Muscle of arm (tissue), 1 donor: ENCODE measurements at regions not wholly inside any gene's neighbourhood (a gene's known extent, or its start where the extent isn't known, plus 50 kb on each side); places are given as distances from the start of the nearest gene placed in this dataset.
A peak's percentile ranks its signal among the peaks of the same experiment; 100 is the strongest.
"Not testable (repeated sequence)": the region's sequence is repeated elsewhere in the genome, so short reads cannot be mapped to it uniquely, and the experiment has no call there.

Experiments
- DNase-seq: peaks from one replicate; pipeline ENCODE4 v3.0.0-alpha.2; 2013

DNA sequence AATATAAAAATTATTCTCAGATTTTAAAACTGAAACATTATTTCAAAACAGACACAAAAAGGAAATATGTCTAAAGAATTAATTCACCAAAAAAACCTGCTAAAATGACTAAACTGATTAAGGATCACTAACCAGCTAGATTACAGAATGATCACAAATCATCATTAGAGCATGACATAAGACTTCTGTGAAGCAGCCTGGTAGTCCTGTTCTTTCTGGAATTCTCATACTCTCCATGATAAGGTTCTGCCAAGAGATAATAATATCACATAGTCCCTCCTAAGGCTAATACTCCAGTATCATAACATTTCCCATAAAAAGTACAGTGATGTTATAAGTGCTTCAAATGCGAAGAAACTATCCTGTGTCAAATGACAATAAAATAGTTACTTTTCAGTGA lies 1814.9 kb downstream of the SLITRK5 start:
- no peak for DNase-seq

DNA sequence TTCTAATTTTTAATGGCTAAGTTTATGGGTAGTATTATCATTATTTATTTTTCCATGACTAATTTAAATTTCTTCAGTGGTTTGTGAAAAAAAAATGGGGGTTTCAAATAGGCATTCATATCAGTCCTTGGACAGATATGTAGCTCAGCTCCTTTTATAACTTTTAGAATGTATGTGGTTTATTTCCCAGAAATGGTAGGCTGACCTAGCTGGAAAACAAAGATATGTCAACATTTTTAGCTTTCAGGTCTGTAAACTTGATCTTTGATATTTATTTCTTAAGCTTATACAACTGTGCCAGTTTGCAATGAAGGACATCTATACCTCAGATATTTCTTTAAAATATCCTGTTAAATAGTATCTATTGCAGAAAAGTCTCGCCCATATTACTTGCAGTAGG lies 1815.5 kb downstream of the SLITRK5 start:
- no peak for DNase-seq

DNA sequence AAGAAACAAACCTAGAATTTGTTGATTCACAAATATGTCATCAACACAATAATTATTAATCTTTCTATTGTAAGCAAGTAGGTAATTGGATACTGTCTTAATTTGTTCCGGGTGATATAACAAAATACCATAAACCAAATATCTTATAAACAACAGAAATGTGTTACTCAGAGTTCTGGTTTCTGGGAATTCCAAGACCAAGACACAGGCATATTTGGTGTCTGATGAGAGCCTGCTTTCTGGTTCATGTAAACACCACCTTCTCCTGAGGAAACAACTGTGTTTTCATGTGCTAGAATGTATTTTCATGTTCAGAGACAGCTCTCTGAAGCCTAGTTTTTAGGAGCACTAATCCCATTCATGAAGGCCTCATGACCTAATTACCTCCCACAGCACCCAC lies 1819.5 kb downstream of the SLITRK5 start:
- no peak for DNase-seq

DNA sequence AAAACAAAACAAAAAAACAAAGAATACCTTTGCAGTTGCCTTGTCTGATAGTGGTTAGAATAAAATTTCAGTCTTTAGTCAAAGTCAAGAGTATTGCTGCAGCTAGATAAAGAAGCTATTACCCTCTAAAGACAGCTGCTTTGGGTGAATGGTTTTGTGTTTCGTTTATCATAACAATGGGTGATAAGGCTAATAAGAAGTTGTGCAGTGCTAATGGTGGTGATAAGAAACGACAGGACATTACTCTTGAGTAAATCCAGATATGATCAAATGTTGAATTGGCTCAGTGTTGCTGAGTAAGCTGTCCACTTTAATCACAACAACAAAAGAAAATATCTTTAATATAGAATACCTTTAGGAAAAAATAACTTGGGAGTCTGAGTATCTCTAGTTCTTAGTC lies 1825.3 kb downstream of the SLITRK5 start:
- DNase-seq = no peak

DNA sequence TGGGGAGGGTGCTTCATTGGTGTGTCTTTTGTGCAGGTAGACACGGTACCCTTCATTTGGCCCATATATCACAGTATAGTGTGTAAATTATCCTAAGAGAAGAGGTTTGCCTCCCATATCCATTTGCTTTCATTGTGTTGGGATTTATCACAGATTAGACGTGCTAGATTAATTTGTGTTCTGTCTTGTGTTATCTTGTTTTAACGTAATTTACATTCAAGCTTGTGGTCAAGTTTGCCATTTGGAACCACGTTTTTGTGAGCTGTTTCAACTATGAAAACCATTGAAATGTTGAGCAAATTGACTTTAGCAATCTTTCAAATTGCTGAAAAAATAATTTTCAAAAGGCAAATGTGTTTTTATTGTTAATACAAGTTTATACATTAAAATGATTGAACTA lies 1826.5 kb downstream of the SLITRK5 start:
- DNase-seq = no peak

DNA sequence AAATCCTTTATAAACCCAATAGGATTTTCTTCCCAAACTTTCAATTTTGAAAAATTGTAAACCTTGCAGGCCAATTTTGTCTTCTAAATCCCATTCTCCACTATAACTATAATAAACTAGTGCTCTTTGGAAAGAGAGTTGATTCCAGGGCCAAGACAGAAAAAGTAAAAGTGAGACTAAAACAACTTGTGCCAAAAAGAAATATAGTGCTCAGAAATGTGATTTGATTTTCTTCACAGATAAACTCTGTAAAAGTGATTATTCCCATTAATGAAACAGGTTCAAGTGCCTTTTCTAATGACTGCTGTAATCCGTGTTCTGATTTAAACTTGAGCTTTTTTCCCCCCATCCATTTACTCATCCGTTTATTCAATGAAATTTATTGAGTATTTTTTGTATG lies 1831.1 kb downstream of the SLITRK5 start:
- peak; percentile 28 for DNase-seq

DNA sequence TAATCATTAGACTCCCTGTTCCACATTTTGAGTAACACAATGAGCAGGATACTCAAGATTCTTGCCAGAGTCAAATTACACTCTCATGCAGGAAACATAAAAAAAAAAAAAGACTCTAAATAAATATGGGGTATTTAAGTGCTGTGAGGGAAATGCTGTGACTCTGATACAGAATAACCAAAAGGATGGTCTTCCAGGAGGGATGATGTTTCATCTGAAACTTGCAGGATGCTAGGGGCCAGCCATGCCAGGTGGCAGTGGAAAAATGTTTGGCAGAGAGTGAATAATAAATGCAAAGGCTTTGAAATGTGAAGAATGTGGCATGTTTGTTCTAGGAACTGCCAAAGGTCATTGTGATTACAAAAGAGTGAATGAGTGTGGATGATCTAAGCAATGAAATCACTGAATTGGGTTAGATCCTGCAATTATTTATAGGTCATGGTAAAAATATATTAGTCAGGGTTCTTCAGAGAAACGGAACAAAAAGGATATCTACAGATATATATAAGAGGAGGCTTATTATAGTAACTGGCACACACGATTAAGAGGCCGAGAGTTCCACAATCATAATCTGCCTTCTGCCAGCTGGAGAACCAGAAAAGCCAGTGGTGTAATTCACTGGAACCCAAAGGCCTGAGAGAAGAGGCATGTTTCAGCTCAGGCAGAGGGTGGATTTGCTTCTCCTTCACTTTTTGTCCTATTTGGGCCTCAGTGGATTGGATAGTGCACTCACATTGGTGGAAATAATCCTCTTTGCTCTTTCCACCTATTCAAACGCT lies 1832.8 kb upstream of the MIR17HG start:
- peak; percentile 4 for DNase-seq

DNA sequence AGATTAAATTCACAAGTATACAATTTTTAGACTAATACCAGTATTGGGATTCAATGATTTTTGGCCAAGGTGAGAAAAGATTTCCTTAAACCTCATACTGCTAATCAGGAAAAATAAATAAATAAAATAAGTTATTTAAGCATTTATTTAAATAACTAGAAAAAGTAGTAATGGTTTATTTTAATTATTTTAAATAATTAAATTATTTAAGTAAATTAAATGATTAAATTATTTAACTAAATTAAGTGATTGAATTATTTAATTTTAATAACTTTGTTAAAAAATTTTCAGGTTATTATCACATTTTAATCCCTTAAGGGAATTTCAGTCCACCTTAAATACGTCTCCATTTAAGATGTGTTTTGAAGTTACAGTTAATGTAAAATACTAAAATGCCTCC lies 1831.5 kb upstream of the MIR17HG start:
- no peak for DNase-seq

DNA sequence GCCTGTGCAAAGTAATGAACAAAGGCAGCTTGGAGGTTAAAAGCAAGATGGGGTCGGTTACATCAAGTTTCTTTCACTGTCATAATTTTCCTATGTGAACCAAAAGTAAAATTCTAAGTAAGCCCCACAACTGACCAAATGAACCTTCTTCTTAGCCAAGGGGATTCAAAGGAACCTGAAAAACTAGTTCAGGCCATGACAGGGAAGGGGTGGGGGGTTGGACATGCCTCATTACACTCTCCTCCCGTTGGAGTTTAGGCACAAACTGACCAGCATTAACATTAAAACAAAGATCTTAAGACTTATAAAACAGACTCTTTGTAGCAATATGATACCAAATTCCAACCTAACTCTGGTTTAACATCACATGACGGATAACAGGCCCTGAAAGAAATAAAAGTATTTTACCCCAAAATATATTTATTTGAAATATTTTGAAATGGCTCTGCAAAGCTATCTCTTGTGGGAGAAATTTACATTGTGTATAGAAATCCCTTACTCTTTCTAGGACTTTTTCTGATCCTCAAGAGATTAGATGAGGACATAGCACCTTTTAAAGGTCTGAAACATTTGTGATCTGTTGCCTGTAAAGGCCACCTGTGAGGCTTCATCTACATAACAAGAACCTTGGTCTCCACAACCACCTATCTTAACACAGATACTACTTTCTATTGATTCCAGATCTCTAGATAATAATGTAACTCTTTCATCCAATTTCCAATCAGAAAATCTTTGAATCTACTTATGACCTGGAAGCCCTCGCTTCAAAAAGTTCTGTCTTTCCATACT lies 1829.0 kb upstream of the MIR17HG start:
- DNase-seq = no peak

DNA sequence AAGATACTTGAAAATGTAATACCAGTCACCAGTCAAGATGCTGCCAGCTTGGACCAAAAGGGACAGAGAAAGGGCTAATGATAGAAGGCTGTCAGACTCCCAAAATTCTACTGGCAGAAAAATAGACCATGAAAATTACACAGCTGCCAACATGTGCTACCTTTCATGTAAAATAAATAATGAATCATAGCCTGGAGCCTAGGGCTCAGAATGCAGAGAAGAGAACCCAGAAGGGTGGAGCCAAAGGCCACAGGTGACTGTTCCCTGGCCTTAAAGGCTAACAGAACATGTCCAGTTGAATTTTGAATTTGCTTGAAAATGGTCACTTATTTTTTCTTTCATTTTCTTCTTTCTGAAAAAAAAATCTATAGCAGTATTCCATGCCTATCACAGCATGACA lies 1827.0 kb upstream of the MIR17HG start:
- DNase-seq = no peak

DNA sequence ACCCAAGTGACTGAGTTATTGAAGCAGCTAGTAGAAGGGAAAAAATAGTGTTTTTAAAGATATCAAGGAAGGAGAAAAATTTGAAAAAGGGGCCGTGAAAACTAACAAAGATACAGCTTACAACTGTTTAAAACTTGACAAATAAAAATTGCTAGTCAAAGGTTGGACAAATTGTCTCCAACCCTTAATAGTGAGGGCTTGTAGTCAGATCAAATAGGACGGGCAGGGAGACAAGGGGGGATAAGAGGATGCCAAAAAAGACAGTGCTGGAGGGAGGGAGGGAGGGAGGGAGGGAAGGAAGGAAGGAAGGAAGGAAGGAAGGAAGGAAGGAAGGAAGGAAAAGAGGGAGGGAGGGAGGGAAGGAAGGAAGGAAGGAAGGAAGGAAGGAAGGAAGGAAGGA lies 1825.8 kb upstream of the MIR17HG start:
- DNase-seq = not testable (repeated sequence)

DNA sequence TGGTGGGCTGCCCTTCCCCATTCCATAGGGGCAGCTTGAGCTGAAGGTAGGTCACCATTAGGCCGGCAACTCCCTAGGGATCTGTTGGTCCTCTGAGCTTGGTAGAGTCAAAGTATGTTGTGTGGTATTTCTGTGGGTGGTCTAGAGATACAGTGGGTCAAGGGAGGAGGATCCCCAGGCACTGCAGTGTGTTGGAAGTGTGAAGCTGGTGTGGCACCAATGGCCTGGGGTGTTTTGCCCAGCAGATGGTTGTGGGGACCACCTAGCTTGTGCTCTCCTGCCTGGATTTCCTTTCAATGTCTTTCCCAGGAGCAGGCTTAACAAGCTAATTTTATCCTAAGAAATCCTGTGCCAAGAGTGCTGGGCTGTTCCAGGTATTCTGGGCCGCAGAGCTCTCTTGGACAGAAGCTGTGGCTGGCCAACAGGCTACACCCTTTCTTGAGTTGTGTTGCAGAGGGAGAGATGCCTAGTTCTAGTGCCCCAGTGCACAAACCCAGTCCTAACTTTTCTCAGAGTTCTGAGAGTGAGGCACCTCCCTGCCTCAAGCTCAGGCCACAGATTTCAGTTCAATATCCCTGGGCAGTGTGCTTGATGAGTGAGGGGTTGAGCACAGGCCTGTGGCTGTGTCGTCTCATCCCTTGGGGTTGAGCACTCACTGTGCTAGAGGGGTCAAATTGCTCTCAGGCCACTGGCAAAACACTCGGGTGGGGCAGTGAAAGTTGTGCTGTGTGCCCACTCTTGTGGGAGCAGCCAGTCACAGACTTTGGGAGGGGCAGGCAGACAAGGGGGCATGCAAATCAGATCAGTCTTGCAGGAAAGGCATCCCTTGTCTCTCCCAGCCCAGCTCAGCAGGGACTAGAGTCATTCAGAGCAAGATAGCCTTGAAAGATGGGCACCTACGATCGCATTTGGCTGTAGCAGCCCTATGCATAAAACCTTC lies 1806.1 kb upstream of the MIR17HG start:
- DNase-seq = no peak

DNA sequence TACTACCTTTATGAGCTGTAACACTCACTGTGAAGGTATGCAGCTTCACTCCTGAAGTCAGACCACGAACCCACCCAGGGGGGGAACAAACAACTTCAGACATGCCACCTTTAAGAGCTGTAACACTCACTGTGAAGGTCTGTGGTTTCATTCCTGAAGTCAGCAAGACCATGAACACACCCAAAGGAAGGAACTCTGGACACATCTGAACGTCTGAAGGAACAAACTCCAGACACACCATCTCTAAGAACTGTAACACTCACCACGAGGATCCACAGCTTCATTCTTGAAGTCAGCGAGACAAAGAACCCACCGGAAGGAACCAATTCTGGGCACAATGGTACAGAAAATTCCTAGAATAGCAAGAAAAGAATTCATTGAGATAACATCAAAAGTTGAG lies 1796.5 kb upstream of the MIR17HG start:
- no peak for DNase-seq

DNA sequence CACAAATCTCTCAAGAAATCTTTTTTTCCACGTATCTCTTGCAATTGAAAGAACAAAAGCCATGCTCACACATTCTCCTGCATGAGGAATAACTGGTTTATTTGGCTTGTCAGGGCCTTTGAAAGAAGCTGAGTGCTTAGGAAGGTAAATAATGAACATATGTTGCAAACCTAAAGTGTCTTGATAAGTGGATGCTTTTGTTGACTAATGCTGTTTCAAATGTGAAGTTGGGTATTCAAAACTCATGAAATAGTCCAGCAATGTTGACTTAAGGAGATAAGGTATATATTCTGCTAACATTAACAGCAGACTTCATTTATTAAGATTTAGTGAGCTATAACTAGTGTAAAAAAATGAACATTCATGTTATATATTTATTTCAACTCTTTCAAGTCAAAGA lies 1792.7 kb upstream of the MIR17HG start:
- no peak for DNase-seq

DNA sequence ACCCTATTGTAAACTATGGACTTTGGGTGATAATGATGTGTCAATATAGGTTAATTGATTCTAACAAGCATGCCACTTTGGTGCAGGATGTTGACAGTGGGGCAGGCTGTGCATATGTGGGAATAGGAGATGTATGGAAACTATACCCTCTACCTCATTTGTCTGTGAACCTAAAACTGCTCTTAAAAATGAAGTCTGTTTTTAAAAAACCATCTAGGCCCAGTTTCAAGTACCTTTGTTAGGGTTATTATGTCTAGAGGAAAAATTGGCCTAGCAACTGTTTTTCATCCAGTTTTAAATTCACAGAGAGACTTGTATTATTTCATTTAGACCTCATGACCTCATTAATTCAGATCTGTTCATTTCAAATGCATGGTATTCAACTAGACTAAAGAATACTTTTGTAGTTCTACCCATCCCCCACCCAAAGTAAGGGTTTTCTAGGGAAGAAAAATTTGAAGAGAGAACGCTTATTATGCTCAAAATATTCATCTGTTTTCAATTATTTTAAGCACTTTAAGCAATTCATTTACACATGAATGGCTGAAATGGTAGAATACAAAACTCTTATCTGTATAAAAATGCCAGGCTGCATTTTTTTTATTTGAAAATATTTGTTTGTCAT lies 1781.9 kb upstream of the MIR17HG start:
- no peak for DNase-seq

DNA sequence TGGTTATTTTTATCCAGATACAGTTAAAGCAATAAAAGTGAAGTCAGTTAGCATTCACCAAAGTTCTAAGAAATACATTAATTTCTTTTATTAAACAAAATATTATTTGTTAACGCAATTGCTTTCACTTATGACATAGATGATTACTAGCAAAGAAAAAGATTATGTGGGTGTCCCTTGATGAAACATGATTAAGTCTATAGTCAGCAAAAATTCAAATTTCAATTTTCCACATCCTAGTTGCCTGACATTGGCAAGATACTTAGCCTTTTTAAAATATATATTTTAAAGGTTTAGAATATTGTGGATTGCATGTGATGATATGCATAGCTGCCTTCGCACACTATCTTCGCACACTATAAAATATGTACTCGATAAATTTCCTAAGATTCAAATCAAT lies 1780.5 kb upstream of the MIR17HG start:
- DNase-seq = no peak

DNA sequence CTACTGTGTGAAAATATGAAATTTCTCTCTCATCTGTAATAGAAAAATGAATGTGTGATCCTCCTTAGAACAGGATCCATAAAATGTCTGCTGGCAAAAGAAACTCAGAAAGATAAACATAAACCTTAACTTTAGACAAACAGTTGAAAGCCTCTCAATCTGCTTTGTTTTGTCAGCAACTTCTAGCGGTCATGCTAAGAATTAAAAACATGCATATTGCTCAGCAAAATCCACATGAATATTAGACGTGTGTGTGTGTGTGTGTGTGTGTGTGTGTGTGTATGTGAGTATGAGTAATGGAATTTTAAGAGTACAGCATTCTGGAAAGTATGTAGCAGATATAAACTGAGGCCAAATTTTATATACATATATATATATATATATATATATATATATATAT lies 1779.2 kb upstream of the MIR17HG start:
- DNase-seq = no peak

DNA sequence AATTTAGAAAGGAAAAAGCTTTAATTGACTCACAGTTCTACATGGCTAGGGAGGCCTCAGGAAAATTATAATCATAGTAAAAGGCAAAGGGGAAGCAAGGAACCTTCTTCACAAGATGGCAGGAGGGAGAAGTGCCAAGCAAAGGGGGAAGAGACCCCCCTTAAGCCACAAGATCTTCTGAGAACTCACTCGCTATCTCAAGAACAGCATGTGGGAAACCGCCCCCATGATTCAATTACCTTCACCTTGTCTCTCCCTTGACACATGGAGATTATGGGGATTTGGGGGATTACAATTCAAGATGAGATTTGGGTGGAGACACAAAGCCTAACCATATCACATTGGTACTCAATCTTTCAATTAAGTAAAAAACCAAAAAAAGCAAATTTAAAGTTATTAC lies 1778.7 kb upstream of the MIR17HG start:
- no peak for DNase-seq

DNA sequence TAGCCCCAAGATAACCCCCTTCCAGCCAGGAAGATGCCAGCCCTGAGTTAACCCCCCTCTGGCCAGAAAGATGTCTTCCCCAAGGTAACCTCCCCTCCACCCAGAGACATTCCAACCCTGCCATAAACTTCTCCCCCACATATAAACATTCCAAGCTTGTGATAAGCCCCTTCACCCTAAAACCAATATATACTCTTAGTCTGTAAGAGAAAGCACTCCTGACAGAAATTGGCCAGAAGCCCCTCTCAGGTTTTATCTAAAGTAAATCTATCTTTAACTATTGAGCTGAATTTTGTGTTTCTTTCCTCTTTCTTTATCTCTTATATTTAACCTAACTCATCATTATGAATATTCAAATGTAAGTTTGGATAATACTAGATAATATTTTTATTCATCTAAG lies 1775.8 kb upstream of the MIR17HG start:
- no peak for DNase-seq

DNA sequence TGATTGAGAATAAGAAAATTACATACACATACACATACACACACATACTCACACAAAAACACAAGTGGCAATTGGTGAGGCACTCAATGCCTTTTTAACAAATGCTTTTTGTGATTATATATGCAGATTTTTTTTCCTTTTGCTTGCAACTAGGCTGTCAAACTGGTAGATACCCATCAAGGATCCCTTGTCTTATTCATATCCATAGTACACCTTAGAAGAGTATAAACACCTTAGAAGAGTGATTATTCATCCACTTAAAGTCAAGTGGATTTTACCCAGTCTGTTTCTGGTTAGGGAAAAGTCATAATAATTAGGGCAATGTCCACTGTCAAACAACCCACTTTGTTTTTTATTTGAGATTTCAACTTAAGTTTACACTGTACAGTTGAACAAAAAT lies 1773.4 kb upstream of the MIR17HG start:
- DNase-seq = no peak

DNA sequence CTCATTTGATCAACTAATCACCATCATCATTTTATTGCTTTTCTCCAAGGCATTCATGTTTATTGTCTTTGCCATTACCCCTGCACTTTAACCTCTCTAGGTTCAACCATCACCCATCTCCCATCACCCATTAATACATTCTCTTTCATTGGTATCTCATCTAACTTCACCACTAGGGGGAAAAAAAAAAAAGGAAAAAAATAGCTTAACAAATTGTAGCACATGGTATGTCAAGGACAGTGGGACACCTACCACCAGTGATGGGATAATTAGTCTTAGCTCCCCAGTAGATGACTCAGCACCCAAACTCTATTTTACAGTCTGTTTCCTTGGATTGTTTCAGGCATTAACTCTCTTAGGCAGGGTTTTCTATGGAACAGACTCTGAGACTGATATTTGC lies 1770.2 kb upstream of the MIR17HG start:
- no peak for DNase-seq

DNA sequence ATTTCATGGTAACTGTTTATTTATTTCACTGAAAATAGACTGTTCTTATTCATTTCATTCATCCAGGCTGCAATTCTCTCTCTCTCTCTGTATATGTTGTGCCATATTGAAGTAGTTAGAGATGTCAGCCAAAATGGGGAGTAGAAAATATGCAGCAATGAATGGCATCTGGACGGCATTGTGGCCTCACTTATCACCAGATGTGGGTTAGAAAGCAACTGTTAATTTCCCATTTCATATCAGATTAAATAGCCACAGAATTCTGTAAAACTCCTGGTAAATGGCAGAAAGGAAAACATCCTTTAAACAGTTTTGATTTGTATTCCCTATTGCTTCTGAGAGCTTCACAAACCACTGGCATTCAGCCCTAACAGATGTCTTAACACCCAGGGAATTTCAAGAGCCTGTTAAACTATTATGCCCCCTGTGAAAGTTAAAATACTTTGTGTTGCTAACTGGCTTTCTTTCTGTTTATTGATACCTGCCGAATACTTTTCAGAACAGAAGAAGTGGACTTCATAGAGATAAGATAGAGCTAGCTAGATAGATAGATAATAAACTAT lies 1763.3 kb upstream of the MIR17HG start:
- DNase-seq = peak; percentile 29
